ENCODE measurements at regions not wholly inside any gene's neighbourhood (a gene's known extent, or its start where the extent isn't known, plus 50 kb on each side); places are given as distances from the start of the nearest gene placed in this dataset.

DNA sequence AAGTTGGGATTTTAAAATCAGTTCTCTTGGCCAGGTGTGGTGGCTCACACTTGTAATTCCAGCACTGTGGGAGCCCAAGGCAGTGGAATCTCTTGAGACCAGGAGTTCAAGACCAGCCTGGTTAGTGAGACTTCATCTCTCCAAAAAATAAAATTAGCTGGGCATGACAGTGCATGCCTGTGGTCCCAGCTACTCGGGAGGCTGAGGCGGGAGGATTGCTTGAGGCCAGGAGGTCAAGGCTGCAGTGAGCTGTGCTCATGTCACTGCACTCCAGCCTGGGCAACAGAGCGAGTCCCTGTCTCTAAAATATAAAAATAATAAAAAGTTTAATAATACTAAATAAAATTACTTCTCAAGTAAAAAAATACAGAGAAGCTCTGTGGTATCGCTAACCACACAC, 77.5 kb downstream of the FOXA2 start:
- in situ Hi-C loops (cut with MboI; ENCODE audit: low sequenced_read_pairs) = no loop called here

DNA sequence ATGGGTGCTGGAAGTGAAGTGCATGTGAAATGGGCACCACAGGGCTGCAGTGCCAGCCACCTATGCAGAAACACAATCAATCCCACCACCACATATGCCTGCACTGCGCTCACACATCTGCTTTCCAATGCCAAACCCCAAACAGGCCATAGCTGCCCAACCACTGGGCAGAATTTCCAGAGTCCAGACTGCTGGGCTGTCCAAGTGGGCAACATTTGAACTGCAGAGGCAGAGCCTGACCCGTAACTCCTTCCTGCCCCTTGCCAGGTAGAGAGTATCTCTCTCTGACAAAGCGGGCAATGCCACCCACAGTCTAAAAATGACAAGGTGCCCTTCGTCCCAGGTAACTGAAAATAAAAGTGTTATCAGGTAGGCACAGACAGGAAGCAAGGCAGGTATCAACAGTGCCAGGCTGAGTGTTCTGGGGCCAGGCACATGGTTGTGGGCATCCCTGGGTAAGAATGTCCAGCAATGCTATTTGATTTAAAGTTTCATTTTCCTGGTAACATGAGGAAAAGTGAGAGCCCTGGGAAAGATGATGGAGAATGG, 79.5 kb downstream of the FOXA2 start:
- in situ Hi-C loops (cut with MboI; ENCODE audit: low sequenced_read_pairs) = no loop called here

DNA sequence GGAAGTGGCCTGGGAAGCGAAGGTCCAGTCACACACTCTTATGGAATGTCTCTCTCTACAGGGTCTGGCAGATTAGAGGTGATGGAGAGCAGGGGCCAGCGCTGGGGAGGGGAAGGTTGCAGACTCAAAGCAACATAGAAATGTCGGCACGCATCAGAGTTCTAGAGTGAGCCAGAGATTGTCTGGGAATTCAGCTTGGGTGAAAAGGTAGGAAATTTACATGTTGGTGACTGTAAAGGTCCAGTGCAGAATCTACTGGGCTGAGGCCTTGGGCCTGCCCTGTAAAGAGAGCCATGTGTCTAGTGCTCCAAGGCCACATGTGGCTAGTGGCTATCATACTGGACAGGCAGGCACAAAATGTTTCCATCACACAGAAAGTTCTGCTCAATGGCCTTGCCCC, 80.8 kb downstream of the FOXA2 start:
- in situ Hi-C loops (cut with MboI; ENCODE audit: low sequenced_read_pairs) = no loop called here

DNA sequence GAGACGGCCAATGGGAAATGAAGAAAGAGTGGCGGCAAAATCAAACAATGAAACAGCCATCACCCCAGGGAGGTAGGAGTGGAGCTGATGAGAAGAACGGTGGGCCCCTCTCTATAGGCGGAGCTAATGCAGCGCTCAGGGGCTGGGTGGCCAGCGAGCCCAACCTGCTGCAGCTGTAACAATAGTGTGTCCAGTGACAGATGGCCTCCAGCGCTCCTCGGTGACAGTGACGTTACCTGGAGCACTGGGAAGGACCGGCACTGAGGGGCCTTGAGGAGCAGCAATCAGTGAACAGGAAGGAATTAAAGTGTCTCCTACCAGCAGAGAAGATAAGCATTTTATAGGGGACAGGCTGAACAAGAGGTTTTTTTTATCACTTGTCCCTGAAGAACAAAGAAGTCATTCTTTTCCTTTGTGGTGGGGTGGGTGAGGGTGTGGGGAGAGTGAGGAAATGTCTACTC, 81.6 kb downstream of the FOXA2 start:
- in situ Hi-C loops (cut with MboI; ENCODE audit: low sequenced_read_pairs) = no loop called here

DNA sequence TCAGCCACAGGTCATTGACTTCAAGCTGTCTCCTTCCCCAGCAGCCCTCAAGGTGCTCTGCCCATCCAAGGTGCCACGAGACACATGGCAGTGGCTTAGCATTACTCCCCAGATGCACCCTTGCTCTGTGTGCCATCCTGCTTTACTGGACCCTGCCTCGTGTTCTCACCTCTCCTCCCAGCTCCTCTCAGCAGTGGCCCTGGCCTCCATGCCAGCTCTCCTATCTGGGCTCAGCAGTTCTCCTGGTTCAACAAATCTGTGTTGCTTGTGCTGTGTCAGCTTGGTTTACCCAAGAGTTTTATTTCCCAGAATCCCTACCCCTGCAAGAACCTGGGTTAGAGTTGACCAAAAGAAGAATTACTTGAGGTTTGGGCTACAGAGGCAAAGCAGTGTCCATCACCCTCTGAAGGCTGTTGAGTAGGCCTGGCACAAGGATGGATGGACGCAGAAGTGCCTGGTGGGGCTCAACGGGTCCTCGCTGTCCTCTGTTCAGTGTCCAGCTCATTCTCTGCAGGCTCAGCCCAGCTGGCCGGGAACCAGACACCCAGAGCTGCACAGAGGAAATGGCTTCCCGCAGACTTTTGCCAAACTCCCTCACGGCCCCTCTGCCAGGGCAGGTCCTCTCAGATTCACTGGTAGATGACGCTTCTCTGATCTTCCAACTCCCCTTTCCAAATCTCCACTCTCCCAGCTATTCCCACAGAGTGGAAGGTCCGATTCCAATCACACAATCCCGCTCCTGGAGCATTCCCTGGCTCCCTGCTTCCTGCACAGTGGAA, 82.6 kb downstream of the FOXA2 start:
- in situ Hi-C loops (cut with MboI; ENCODE audit: low sequenced_read_pairs) = no loop called here

DNA sequence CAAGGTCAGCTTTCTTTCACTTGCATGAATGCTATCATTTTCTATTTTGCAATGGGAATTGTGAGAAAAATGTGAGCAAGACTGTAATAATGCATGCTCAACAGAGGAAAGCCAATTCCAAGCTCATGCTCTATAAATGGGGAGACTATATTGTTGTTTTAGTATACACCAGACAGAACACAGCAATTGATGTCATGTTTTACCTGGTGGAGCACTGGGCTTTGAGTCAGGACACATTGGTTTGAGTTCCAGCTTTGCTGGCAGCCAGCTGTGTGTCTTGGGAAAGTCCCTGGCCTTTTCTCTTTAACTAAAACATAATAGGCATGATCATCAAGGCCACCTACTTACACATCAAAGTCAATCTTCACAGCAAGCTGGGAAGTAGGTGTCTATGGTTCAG, 83.3 kb downstream of the FOXA2 start:
- in situ Hi-C loops (cut with MboI; ENCODE audit: low sequenced_read_pairs) = no loop called here

DNA sequence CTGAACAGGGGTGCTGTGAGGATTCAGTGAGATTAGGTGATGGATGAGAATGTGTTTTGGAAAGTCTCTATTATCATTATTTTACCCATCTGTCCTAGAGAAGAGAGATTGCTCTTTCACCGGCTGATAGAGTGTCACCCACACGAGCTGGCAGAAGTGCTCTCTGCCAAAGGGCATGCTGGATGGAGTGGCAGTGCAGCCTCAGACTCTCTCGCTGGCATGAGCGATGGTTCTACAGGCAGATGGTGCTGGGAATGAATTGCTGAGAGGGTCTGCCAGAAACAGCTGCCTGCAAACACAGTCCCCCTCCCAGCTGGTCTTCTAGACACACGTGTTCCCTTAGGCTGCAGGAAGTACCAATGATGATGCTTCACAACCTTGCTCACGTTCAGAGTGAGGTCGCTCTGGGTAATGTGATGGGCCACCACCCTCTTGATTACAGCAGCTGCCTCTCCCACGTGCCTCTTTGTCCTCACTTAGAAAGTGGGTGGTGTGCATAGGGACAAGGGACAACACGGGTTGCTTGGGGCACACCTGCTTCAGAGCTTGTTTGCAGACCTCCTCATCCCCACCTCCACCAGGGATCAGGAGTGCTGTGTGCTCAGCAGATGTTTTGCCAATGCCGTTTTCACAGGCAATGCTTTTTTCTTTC, 84.7 kb downstream of the FOXA2 start:
- in situ Hi-C loops (cut with MboI; ENCODE audit: low sequenced_read_pairs) = no loop called here

DNA sequence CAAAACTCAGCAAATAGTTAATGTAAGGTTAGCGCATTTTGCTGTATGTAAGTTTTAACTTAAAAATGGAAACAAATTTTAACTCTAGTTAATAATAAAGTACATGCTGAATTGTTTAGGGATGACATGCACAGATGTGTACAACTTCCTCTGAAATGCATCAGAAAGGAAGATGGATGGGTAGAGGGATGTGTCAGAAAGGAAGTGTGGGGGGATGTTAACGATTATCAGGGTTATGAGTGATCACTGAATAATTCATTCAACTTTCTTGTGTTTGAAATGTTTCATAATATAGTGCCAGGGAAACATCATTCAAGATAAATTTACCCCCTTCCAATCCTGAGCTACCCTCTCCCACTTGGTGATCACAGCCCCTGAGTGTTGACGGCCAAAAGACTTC, 87.6 kb downstream of the FOXA2 start:
- in situ Hi-C loops (cut with MboI; ENCODE audit: low sequenced_read_pairs) = no loop called here

DNA sequence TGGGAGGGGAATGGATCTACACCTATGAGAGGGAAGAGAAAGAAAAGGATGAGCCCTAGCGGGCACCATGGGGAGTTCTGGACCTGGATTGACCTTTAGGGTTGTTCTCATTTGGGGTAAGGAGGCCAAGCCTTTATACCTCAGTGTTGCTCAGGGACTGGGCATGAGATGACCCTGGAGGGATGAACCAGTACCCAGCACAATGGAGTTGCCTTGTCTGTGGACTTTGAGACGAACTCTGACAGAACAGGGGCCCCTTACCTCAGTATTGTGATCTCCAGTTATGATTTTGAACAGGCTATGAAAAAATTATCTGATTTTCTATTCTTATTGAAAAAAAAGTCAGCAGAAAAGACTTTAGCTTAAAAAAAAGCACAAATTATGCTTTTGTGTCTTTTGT, 88.6 kb downstream of the FOXA2 start:
- in situ Hi-C loops (cut with MboI; ENCODE audit: low sequenced_read_pairs) = no loop called here

DNA sequence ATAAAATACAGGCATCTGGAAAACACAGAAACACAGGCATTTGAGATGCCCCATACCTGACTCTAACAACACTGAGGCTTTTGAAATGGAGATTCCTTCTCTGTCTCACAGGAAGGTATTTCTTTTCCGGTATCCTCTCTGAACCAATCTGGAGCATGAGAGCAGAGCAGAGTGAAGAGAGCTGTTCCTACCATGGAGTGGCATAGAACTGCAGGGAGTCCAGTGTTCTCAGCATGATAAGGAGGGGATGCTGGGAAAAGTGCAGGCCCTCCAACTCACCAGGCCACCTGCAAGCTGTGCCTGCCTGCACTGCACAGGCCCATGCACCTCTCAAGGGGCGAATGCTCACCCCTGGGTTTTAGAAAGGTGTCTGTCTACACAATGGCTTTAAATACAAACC, 89.2 kb downstream of the FOXA2 start:
- in situ Hi-C loops (cut with MboI; ENCODE audit: low sequenced_read_pairs) = no loop called here

DNA sequence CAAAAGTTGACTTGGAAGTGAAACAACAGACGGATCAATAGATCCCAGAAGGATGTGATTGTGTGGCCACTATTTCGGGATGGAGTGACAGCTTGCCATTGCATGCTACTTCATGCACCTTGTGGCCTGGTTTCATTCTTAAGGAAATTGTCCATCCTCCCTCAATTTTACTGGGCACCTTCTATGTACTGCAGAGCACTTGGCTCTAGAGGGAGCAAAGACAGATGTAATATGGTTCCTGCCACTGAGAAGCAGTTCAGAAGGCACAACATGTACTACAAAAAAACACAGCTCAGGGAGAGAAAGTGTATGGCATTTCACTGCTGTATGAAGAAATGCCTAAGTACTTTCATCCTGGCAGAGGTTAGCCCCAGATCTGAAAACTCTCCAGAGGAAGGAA, 91.9 kb downstream of the FOXA2 start:
- in situ Hi-C loops (cut with MboI; ENCODE audit: low sequenced_read_pairs) = no loop called here

DNA sequence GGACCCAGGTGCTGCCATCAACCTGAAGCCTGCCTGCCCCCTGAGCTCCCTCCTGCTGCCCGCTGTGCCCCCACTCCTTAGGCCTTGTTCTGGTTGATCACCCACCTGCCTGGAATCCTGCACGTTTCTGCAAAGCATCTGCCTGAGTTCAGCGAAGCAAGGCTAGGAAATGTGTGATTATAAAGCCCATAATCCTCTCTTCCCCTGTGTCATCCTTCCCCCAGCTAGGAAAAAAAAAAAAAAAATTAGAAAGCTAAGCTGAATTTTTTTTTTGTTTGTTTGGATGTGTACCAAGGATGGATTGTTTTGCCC, 93.2 kb downstream of the FOXA2 start:
- in situ Hi-C loops (cut with MboI; ENCODE audit: low sequenced_read_pairs) = no loop called here

DNA sequence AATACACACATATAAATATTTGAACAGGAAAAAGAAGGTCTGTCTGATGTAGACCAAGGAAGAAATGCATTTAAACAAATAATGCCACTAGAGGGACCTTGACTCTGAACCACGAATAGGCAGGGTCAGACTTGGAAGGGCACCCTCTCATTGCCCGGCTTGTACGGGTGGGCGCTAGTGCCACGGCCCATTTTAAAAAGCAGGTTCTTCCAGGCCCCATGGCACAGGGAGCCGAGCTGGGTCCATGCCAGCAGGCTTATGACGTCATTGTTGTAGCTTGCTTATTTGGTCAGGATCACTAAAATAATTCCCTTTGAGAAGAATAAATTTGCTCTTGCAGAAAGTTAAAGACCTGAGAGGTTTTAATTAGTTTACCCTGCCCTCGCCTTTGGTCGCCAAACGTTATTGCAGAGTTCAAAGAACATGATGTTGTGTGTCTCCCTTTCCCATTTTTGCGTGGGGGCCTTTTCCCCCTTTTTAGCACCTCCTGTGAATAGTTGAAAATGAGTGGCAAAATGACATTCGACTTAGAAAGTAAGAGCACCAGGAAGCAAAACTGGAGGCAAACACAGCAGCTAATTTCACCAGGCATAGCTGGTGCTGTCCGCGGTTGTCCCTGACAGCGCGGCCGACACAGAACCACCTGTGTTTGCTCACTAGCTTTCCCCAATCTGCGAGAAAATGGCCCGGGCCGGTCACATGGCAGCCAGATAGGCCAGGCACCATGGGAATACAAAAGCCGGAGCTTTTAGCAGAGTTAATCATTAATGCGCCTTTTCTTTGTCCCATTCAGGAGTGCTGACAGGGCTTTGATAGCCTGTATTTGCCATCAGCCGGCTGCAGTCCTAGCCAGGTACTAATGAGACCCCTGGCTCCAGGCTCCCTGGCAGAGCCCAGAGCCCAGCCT, 93.8 kb downstream of the FOXA2 start:
- in situ Hi-C loops (cut with MboI; ENCODE audit: low sequenced_read_pairs) = no loop called here

DNA sequence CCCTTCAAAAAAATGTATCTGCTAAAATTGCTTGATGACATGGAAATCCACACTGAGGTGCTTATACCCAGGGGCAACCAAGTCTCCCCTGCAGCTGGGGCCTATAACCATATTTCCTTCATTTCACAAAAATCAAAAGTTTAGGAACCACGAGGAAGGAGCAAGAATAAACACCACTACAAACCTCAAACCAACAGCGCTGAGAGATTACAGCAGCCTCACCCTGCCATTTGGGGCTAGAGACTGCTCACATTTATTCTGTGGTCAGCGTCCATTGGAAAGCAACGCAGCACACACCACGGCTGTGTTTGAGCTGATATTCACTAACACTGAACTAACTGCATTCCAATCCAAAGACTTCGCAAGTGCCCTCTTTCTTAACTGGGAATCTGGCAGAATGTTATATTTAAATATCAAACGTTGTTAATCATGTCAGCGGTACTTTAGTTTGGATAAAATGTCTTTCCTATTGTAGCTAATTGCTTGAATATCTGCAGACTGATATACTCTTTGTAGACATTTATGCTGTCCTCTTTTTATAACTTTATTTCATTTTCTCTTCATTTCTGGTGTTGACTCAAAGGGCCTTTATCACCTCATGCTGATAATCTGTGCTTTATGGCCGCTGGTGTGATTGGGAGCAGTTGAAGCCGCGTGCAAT, 94.6 kb downstream of the FOXA2 start:
- in situ Hi-C loops (cut with MboI; ENCODE audit: low sequenced_read_pairs) = no loop called here

DNA sequence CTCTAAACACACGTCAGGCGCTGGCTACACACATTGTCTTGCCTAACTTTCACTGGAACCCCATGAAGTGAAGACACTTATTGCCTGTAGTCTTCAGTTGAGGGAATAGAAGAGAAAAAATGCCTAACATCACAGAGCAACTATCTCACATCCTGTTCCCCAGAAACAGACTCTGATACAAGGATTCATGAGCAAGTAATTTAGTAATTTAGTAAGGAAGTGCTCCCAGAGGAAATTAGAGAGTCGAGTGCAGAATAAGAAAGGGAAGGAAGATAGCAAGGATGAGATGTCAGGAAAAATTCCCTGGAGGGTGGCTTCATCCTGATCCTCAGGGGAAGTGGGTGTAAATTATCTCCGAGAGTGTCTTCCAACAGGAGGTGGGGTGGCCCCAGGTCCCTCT, 104.0 kb downstream of the FOXA2 start:
- in situ Hi-C loops (cut with MboI; ENCODE audit: low sequenced_read_pairs) = no loop called here

DNA sequence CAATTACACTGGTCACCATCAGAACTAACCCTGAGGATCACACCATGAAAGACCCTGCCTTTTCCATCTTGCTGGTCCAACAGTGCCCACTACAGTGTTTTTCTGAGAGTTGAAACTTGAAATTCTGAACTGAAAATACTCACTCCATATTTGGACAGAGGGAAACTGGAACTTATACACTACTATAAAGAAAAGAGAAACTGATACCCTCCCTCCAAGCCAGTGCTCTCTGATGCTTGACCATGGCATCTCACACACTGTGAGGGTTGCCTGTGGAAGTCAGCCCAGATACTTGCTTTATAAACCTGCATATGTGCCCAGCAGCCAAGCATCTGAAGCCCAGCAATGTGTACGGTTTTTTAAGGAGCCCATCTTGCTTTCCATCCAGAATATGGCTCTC, 108.7 kb downstream of the FOXA2 start:
- in situ Hi-C loops (cut with MboI; ENCODE audit: low sequenced_read_pairs) = no loop called here

DNA sequence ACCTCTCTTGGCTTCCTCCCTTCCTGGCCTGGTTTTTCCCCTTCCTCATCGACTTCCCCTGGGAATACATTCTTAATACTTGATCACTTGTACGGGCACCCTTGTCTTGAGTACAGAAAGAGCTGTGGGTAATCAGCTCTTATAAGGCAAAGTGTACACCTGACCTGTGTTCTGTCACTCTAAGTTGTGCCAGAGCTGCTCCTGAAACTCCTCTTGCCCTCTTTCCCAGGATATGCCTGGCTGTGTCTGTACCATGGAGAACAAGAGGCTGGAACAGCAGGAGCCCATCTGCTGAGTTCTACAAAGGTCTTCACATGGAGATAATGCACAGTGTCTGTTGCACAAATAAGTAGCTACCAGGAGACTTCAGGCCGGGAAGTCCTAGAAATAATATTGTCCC, 110.1 kb downstream of the FOXA2 start:
- in situ Hi-C loops (cut with MboI; ENCODE audit: low sequenced_read_pairs) = no loop called here

DNA sequence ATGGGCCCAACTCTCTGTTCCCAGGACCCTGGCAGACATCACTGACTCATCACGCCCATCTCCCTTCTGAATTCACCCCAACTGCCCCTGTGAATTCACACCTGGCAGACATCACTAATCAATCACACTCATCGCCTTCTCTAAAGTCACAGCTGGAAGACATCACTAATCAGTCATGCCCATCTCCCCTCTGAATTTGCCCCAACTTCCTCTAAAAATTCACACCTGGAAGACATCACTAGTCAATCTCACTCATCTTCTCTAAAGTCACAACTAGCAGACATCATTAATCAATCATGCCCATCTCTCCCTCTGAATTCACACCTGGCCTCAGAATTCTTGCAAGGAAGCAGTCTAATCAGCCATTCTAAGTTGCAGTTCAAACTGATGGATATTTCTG, 111.1 kb downstream of the FOXA2 start:
- in situ Hi-C loops (cut with MboI; ENCODE audit: low sequenced_read_pairs) = no loop called here

DNA sequence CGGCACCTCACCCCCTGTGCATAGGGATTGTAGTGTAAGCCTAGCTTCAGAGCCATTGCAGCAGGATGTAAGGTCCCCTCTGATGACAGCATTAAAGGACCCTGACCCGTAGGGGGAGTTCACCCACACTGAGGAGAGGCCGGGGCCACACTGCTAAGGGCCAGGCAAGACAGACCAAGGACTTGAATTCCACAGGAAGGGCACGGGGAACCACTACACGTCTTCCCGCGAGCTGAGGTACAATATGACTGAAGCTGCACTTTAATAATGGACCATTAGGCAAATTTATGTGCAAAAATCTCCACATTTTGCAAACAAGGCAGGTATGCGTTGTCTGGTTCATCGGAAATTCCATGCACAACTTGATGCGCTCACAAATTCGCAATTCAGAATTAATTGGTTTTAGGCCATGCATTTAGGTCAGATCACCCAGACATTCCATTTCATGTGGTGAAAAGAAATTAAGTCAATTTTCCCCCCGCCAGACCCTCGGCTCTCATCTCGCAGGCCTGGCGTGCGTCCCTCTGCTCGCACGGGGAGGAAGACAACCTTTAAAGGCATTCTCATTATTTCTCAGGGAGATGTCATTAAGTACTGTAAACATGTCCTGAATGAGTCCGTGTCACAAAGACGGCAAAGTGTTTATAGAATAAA, 111.8 kb downstream of the FOXA2 start:
- in situ Hi-C loops (cut with MboI; ENCODE audit: low sequenced_read_pairs) = no loop called here

DNA sequence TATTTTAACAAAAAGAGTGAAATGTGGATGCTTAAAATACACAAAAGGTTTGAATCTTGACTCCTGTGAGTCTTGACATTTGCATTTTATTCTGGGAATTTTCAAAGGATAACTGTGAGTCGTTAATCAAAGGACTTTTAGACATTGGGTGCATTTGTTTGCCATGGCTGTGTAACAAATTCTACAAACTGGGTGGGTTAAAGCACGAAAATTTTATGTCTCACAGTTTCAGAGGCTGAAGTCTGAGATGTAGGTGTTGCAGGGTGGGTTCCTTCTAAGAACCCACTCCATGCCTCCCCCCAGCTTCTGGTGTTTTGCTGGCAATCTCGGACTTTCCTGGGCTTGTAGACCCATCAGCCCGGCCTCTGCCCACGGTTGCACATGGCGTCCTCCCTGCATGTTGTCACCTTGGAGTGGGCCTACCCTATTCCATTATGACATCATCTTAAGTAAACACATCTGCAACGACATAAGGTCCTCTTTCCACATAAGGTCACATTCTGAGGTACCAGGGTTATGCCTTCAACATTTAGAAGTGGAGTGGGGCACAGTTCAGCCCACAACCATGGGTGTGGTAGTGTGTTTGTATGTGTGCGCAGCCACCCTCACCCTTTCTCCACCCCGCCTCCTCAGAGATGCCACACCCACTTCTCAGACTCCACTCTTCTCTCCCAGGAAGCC, 113.1 kb downstream of the FOXA2 start:
- in situ Hi-C loops (cut with MboI; ENCODE audit: low sequenced_read_pairs) = no loop called here

All from HL-60/S4 treated with retinoic acid at 250 ng/mL for 4 days and 3 days (cell line).